ENCODE measurements at regions not wholly inside any gene's neighbourhood (a gene's known extent, or its start where the extent isn't known, plus 50 kb on each side); places are given as distances from the start of the nearest gene placed in this dataset.
"Not testable (repeated sequence)": the region's sequence is repeated elsewhere in the genome, so short reads cannot be mapped to it uniquely, and the experiment has no call there.

DNA sequence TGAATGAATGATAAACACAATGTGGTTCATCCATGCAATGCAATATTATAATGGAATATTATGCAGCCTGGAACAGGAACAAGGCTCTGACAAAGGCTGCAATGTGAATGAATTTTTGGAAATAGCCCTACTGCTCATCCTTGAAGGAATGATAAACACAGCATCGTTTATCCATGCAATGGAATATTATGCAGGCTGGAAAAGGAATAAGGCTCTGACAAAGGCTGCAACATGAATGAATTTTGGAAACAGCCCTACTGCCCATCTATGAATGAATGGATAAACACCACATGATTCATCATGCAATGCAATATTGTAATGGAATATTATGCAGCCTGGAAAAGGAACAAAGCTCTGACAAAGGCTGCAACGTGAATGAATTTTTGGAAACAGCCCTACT is 159.4 kb downstream of the CRLF2 start:
- Histone ChIP-seq H3K4me3 (no peak overlapping the region), H3K27me3 (no peaks in the 10 kb centered on the region), H3K4me1 (no peaks in the 10 kb centered on the region), H3K36me3 (no peaks in the 10 kb centered on the region), H3K27ac (no peak overlapping the region), H3K9me3 (replicated peaks) (peaks cover 16% of the 10 kb centered on the region)
- DNase-seq, result no peak

DNA sequence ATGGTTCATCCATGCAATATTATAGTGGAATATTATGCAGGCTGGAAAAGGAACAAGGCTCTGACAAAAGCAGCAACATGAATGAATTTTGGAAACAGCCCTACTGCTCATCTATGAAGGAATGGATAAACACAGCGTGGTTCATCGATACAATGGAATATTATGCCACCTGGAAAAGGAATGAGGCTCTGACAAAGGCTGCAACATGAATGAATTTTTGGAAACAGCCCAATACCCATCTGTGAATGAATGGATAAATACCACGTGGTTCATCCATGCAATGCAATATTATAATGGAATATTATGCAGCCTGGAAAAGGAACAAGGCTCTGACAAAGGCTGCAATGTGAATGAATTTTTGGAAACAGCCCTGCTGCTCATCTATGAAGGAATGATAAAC is 160.4 kb downstream of the CRLF2 start:
- no peak for DNase-seq
- H3K4me1 ChIP-seq, result no peaks in the 10 kb centered on the region
- no peaks in the 10 kb centered on the region for H3K36me3 ChIP-seq
- H3K4me3 ChIP-seq, result no peak overlapping the region
- no peaks in the 10 kb centered on the region for H3K27me3 ChIP-seq
- no peak overlapping the region for H3K27ac ChIP-seq
- H3K9me3 ChIP-seq (replicated peaks), result peaks cover 16% of the 10 kb centered on the region

DNA sequence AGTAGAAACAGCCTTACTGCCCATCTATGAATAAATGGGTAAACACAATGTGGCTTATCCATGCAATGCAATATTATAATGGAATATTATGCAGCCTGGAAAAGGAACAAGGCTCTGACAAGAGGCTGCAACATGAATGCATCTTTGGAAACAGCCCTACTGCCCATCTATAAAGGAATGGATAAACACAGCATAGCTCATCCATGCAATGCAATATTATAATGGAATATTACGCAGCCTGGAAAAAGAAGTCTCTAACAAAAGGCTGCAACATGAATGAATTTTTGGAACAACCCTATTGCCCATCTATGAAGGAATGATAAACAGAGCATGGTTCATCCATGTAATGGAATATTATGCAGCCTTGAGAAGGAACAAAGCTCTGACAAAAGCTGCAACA is 161.0 kb downstream of the CRLF2 start:
- no peaks in the 10 kb centered on the region for H3K27me3 ChIP-seq
- H3K4me3 ChIP-seq, result no peak overlapping the region
- no peak for DNase-seq
- no peaks in the 10 kb centered on the region for H3K4me1 ChIP-seq
- no peak overlapping the region for H3K27ac ChIP-seq
- peaks cover 16% of the 10 kb centered on the region for H3K9me3 ChIP-seq (replicated peaks)
- H3K36me3 ChIP-seq, result no peaks in the 10 kb centered on the region

DNA sequence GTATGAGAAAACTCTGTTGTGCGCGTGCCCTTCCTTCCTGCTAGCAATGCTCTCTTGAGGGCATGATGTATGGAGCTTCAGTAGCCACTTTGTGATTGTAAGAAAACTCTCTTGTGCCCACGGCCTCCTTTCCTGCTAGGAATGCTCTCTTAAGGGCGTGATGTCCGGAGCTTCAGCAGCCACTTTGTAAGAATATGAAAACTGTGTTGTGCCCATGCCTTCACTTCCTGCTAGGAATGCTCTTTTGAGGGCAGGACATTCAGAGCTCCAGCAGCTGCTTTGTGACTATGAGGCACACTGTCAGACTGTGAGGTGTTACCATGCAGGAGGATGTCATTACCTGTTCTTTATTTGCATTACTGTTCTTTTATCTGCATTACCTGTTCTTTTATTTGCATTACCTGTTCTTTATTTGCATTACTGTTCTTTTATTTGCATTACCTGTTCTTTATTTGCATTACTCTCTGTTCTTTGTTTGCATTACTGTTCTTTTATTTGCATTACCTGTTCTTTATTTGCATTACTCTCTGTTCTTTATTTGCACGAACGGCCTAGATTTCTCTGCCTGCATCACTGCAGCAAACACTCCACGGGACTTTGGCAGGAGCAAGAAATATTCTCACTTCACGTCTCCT is 166.7 kb downstream of the CRLF2 start:
- Histone ChIP-seq H3K27ac (no peak overlapping the region), H3K27me3 (no peaks in the 10 kb centered on the region), H3K36me3 (no peaks in the 10 kb centered on the region), H3K9me3 (replicated peaks) (no peaks in the 10 kb centered on the region), H3K4me3 (no peak overlapping the region), H3K4me1 (no peaks in the 10 kb centered on the region)
- no peak for DNase-seq

DNA sequence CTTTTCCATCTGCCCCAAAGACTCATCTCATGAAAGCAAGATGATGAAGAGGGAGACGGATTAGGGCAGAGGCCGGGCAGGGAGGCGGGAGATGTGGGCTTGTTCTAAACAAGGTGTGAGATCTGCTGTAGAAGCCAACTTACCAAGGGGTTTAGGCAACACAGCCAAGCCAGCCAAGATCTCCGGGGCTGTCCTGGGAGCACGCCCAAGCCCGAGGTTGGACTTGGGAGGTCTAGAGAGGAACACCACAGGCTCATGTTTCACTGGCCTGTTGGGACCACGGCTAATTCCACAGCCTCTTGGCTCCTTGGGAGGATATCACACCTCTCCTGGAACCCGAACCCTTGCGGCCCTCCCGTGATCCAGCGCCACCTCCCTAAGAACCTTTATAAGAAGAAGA is 171.4 kb downstream of the CRLF2 start:
- Histone ChIP-seq H3K27ac (no peak overlapping the region), H3K4me1 (no peaks in the 10 kb centered on the region), H3K9me3 (replicated peaks) (no peaks in the 10 kb centered on the region), H3K4me3 (no peak overlapping the region), H3K27me3 (no peaks in the 10 kb centered on the region), H3K36me3 (no peaks in the 10 kb centered on the region)
- DNase-seq, result no peak

DNA sequence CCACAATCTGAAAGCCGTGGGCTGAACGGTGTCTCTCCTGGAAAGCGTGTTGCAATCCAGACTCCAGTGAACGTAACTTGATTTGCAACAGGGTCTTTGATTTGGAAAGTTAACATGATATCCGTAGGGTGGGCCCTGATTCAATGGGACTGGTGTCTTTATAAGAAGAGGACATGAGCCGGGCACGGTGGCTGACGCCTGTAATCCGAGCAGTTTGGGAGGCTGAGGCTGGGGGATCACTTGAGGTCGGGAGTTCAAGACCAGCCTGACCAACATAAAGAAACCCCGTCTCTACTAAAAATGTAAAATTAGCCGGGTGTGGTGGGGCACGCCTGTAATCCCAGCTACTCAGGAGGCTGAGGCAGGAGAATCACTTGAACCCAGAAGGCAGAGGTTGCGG is 176.5 kb downstream of the CRLF2 start:
- not testable (repeated sequence) for H3K4me1 ChIP-seq; H3K9me3 ChIP-seq (replicated peaks); H3K4me3 ChIP-seq; H3K27me3 ChIP-seq; DNase-seq; H3K27ac ChIP-seq; H3K36me3 ChIP-seq

DNA sequence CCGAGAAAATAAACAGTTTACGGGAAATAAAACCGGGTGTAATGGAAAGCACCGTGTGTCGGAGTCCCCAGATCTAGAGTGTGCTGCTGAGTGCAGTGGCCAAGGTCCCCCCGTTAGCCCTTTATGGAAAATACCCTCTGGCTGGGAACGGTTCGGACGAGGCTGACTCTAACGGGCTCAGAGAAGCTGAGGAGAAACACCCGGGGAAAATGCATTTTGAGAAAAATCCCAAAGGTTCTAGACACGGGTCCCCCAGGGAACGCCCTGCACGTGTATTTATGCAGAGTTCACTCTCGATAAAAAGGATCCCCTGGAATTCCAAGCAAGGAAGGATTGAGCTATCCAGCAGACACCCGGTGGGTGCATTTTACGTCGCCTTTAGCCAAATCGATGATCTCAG is 177.2 kb downstream of the CRLF2 start:
- Histone ChIP-seq H3K4me3 (no peak overlapping the region), H3K36me3 (no peaks in the 10 kb centered on the region), H3K27ac (no peak overlapping the region), H3K9me3 (replicated peaks) (no peaks in the 10 kb centered on the region), H3K4me1 (no peaks in the 10 kb centered on the region), H3K27me3 (no peaks in the 10 kb centered on the region)
- no peak for DNase-seq

DNA sequence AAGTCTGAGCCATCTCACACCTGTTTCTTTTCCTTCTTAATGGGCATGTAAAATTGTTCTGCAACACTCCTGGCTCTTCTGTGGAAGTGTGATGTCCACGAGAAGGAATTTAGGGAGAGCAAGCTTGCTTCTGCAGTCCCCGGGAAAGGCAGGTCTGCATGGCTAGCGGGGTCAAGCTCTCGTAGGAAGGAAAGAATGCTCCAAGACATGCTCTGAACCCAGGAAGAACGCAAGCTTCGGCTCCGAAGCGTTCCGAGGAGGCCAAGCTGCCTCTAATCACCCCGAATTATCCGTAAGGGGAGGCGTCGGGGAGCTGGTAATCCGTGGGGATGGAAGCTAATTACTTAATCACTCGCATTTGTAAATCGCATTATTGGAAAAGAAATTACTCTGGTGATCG is 177.7 kb downstream of the CRLF2 start:
- DNase-seq, result no peak
- H3K27ac ChIP-seq, result no peak overlapping the region
- H3K4me1 ChIP-seq, result no peaks in the 10 kb centered on the region
- H3K36me3 ChIP-seq, result no peaks in the 10 kb centered on the region
- H3K4me3 ChIP-seq, result no peak overlapping the region
- no peaks in the 10 kb centered on the region for H3K27me3 ChIP-seq
- no peaks in the 10 kb centered on the region for H3K9me3 ChIP-seq (replicated peaks)

DNA sequence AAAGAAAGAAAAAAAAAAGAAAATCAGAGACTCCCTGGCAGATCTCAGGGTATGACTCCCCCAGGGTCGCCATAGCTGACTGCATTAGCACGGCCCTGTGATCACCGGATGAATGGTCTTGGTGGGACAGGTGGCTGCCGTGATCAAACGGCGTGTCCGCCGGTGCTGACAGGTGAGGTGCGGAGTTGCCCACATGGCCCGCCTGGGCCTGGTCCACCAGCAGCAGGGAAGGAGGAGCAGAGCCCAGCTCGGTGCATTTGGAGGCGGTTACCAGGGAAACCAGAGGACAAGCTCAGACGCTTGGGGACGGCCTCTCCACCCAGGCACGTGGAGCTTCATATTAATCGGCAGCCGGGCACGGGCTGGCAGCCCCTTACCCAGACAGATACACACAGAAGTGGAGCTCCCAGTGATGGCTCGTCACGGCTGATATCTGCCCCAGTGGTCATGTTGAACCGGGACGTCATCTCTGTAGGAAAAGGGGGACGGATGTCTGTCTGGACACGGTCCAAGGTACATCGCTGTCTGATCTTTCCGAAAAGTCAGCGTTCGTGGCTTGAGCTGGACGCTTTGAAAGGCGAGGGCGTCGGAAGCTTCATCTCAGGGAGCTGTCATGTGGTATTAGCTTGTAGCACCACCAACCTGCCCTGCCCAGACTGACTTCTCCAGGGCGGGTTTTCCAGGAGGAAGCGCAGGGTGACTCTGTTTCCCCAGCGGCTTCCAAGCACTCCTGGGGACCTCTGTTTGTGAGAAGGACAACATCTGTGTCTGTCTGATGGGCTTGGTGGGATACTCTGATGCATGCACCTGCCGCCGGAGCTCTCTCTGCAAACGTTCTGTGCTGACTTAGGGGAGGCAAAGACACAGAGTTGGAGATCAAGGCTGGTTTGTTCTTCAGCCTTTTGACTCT is 180.7 kb downstream of the CRLF2 start:
- Histone ChIP-seq H3K36me3 (no peaks in the 10 kb centered on the region), H3K4me1 (no peaks in the 10 kb centered on the region), H3K9me3 (replicated peaks) (no peaks in the 10 kb centered on the region), H3K27me3 (no peaks in the 10 kb centered on the region), H3K27ac (no peak overlapping the region), H3K4me3 (no peak overlapping the region)
- no peak for DNase-seq

DNA sequence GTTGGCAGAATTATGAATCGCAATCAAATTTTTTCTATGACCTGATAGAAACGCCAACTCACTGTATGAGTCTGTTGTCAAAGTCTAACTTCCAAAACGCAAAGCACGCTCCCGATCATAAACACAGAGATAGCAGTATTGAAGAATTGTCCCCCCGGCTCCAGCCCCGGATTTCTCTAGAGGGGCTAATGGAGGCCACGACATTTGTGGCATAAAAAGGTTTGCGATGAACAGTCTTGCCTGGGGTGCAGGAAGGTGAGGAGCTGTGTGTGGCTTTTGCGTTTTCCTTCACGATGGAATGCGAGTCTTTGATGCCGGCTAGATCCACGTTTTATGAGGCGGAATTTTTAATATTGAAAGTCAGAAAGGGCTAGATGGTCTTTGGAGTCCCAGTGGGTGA is 183.0 kb downstream of the CRLF2 start:
- Histone ChIP-seq H3K4me3 (no peak overlapping the region), H3K4me1 (no peaks in the 10 kb centered on the region), H3K9me3 (replicated peaks) (no peaks in the 10 kb centered on the region), H3K36me3 (no peaks in the 10 kb centered on the region), H3K27ac (no peak overlapping the region), H3K27me3 (no peaks in the 10 kb centered on the region)
- no peak for DNase-seq

DNA sequence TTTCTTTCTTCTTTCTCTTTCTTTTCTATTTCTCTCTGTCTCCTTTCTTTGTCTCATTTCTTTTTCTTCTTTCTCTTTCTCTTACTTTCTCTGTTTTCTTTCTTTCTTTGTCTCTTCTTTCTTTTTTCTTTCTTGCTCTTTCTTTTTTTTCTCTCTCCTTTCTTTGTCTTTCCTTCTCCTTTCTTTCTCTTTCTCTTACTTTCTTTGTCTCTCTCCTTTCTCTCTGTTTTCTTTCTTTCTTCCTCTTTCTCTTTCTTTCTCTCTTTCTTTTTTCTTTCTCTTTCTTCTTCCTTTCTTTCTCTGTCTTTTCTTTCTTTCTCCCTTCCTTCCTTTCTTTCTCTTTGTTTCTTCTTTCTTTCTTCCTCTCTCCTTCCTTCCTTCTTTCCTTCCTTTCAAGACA is 184.8 kb downstream of the CRLF2 start:
- no peak for DNase-seq
- H3K36me3 ChIP-seq, result no peaks in the 10 kb centered on the region
- no peak overlapping the region for H3K4me3 ChIP-seq
- no peak overlapping the region for H3K27ac ChIP-seq
- no peaks in the 10 kb centered on the region for H3K4me1 ChIP-seq
- no peaks in the 10 kb centered on the region for H3K9me3 ChIP-seq (replicated peaks)
- H3K27me3 ChIP-seq, result no peaks in the 10 kb centered on the region

DNA sequence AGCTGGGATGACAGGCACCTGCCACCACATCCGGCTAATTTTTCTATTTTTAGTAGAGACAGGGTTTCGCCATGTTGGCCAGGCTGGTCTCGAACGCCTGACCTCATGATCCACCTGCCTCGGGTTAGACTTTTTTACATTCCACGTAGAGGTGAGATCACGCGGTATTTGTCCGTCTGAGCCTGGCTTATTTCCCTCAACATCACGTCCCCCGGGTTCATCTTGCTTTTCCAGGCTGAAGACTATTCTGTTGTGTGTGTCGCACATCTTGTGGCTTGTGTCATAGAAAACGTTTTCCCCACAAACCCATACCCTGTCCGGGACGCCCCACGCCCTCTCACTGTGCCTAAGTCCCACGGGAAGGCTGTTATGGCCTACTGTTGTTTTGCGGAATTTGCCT is 185.3 kb downstream of the CRLF2 start:
- H3K36me3 ChIP-seq, result no peaks in the 10 kb centered on the region
- no peak for DNase-seq
- no peaks in the 10 kb centered on the region for H3K4me1 ChIP-seq
- H3K27ac ChIP-seq, result no peak overlapping the region
- no peak overlapping the region for H3K4me3 ChIP-seq
- H3K9me3 ChIP-seq (replicated peaks), result no peaks in the 10 kb centered on the region
- no peaks in the 10 kb centered on the region for H3K27me3 ChIP-seq

DNA sequence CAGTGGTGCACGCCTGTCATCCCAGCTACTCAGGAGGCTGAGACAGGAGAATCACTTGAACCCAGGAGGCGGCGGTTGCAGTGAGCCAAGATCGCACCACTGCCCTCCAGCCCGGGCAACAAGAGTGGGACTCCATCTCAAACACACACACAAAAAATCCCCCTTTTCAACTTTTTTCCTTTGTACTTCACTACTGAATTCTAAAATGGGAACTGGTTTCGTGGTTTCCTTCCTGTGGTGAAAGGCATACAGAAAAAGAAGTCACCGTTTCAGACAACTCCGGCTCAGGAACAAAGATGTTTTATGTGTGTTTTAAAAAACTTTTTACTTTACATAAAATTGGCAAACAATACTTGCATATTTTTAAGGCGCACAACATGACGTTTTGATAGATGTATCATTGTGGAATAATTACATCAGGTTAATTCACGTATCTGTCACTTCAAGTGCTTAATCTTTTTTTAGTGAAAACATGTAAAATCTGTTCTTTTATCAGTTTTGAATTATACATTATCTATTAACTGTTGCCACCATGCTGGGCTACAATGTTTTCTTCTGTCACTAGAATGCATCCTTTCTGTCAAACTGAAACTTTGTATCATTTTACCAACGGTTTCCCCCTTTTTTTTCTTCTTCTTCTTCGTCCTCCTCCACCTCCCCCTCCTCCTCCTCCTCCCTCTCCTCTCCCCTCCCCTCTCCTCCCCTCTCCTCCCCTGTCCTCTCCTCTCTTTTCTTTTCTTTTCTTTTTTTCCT is 186.0 kb downstream of the CRLF2 start:
- Histone ChIP-seq H3K27me3 (no peaks in the 10 kb centered on the region), H3K36me3 (no peaks in the 10 kb centered on the region), H3K9me3 (replicated peaks) (no peaks in the 10 kb centered on the region), H3K27ac (no peak overlapping the region), H3K4me3 (no peak overlapping the region), H3K4me1 (no peaks in the 10 kb centered on the region)
- no peak for DNase-seq

DNA sequence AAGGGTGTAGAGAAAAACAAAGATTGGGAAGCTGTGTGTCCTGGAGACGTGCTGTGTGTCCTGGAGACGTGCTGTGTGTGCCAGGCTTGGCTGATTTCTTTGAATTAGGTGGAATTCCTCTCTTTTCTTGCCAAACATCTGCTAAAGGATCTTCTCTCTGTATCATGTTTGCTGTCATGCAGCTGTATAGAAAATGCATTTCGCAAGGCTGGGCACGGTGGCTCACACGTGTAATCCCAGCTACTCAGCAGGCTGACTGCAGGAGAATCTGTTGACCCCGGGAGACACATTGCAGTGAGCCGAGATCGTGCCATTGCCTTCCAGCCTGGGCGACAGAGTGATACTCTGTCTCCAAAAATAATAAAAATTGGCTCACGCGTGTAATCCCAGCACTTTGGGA is 187.0 kb downstream of the CRLF2 start:
- H3K27ac ChIP-seq, result no peak overlapping the region
- H3K4me1 ChIP-seq, result no peaks in the 10 kb centered on the region
- no peaks in the 10 kb centered on the region for H3K36me3 ChIP-seq
- no peak overlapping the region for H3K4me3 ChIP-seq
- H3K9me3 ChIP-seq (replicated peaks), result no peaks in the 10 kb centered on the region
- DNase-seq, result no peak
- H3K27me3 ChIP-seq, result no peaks in the 10 kb centered on the region

DNA sequence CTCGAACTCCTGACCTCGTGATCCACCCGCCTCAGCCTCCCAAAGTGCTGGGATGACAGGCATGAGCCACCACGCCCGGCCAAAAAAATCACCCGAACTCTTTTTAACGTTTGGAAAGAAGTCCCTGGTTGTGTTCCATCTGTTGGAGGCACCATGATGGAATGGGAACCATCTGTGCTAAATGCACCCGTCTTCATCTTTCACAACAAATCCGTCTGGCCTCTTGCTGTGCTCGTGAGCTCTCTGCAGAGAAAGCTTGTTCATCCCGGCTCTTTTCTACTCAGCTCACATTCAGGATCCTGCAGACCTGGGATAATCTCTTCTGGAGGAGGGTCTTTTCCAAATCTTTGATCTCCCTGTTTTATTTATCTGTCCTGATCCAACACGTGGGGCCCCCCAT is 188.8 kb downstream of the CRLF2 start:
- no peak for DNase-seq
- no peaks in the 10 kb centered on the region for H3K9me3 ChIP-seq (replicated peaks)
- H3K27me3 ChIP-seq, result no peaks in the 10 kb centered on the region
- no peak overlapping the region for H3K27ac ChIP-seq
- H3K4me1 ChIP-seq, result no peaks in the 10 kb centered on the region
- no peak overlapping the region for H3K4me3 ChIP-seq
- no peaks in the 10 kb centered on the region for H3K36me3 ChIP-seq

Data from SJCRH30 (cell line).